SK-N-MC (cell line): ENCODE measurements at regions not wholly inside any gene's neighbourhood (a gene's known extent, or its start where the extent isn't known, plus 50 kb on each side); places are given as distances from the start of the nearest gene placed in this dataset.

Source experiments
- EZH2 ChIP-seq: fragments of 200-600 bp; sonication (generic); IDR thresholded peaks from one replicate; pipeline ENCODE4 v1.6.1; 2017; ENCODE audit warnings: antibody characterized with exemption
- FOXP2 ChIP-seq: optimal IDR thresholded peaks from 2 replicates; pipeline ENCODE3; 2011; ENCODE audit warnings: mild to moderate bottlenecking, moderate library complexity; ENCODE audit not compliant: insufficient read depth; ENCODE audit errors: extremely low read length, control extremely low read depth
- POLR2AphosphoS5 ChIP-seq: IDR thresholded peaks from 2 replicates; pipeline ENCODE4 v1.6.1; 2012; ENCODE audit warnings: mild to moderate bottlenecking, low read depth, low read length, borderline replicate concordance

DNA sequence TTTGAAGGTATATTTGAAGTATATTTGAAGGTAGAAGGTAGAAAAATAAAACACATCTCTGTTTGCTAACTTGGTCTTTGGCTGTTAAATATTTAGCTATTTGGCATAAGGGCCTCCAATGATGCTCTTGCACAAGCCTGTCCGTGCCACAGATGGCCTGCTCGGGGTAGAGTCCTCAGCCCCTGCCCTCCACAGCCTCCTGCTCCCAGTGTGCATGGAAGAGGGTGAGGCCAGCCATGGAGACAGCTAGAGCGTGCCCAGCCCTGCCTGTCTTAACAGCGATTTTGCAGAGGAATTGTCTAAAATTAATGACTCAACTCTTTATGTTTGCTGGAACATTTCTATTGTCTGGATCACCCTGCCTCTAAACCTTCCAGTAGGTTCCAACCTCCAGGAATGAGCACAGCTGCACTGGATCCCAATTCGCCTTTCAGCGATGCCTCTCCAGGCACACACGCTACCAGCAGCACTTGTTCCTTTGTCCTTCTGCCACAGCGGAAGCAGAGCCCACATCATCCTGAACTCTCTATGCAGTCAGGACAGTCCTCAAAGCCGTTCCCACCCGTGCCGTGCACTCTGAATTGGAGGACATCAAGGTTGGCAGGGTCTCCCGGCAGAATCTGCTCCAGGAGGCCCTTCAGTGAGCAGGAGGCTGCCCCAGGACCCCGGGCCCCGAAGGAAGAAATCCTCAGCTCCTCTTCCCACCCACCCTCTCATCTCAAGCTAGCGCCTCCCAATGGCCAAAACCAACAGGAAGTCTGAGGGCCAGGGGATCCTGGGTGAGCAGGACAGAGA is 254.0 kb upstream of the IRX1 start:
- TF ChIP-seq POLR2AphosphoS5 (no peak), EZH2 (no peak), FOXP2 (no peak)
